Fibroblast of mammary gland (primary cell): ENCODE measurements at regions not wholly inside any gene's neighbourhood (a gene's known extent, or its start where the extent isn't known, plus 50 kb on each side); places are given as distances from the start of the nearest gene placed in this dataset.

Experiments
- DNase-seq: peaks from one replicate; pipeline ENCODE4 v3.0.0-alpha.2; 2010; ENCODE audit warnings: low read depth
- H3K4me3 ChIP-seq: 2 replicates; pipeline ENCODE4 v1.5.1; 2011; ENCODE audit warnings: low read depth, mild to moderate bottlenecking, low read length, moderate library complexity; ENCODE audit not compliant: control insufficient read depth
- CTCF ChIP-seq: conservative IDR thresholded peaks from 2 replicates; pipeline ENCODE4 v1.5.1; 2011; ENCODE audit warnings: low read depth, low read length, inconsistent platforms; ENCODE audit not compliant: control insufficient read depth, insufficient read depth

DNA sequence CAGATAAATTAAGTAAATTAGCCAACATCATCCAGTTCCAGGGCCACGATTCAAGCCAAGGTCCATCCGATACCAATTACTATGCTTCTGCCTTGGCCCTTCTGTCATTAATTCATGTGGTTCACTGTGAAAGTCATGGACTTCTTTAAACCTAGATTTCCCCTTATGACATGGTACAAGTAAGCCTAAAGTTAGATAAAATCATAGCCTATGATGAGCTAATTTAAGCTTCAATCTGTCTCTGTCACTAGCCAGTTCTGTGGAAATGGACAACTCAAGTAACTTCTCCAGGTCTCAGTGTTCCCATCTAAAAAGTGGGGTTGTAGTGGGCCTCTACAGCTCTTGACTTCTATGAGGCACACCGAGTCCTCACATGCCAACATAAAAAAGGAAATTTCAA is 225.5 kb upstream of the MARCKS start:
- no peak for TF ChIP-seq CTCF
- H3K4me3 ChIP-seq, result no peak overlapping the region
- no peak for DNase-seq

DNA sequence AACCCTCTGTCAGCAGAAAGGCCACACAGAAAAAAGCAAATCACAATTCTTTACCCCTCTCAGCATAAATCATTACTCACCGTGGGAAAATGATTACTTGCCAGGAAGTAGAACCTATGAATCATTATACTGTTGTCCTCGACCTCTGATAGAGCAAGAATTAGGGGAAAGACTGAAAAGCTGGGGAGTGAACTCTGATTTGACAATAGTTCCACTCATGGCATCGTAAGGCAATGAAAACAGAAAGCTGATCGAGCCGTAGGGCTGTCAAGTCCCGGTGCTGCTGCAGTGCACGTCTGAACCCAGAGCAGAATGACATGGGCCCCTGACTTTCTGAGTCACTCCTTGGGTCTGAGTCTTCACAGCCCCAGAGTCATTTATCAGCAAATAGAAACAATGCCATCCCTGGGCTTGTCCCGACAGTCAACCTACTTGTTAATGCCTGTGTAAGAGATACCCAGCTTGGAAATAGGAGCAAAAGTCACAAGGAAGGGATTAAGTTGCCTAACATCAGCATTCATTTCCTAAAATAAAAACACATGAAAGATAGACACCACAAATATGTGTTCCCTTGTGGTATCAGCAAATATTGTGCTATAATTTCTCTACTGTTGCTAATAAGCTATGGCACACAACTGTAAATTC is 224.8 kb upstream of the MARCKS start:
- H3K4me3 ChIP-seq, result peak overlapping the region; percentile 12

GRCh38 chr6:113633638-113634037 is 223.5 kb upstream of the MARCKS start:
- no peak for TF ChIP-seq CTCF
- no peak for DNase-seq
- H3K4me3 ChIP-seq, result no peak overlapping the region

More for the DNA sequence above, 224.8 kb upstream of the MARCKS start:
- DNase-seq, result peak; percentile 91
- TF ChIP-seq CTCF, result no peak

- peak; percentile 73 for DNase-seq
- no peak for TF ChIP-seq CTCF
- no peak overlapping the region for H3K4me3 ChIP-seq
These were observed 222.6 kb upstream of the MARCKS start for GRCh38 chr6:113634352-113635163.

- no peak for TF ChIP-seq CTCF
- no peak for DNase-seq
- H3K4me3 ChIP-seq, result no peak overlapping the region
These were observed 221.7 kb upstream of the MARCKS start for GRCh38 chr6:113635222-113635986.

DNA sequence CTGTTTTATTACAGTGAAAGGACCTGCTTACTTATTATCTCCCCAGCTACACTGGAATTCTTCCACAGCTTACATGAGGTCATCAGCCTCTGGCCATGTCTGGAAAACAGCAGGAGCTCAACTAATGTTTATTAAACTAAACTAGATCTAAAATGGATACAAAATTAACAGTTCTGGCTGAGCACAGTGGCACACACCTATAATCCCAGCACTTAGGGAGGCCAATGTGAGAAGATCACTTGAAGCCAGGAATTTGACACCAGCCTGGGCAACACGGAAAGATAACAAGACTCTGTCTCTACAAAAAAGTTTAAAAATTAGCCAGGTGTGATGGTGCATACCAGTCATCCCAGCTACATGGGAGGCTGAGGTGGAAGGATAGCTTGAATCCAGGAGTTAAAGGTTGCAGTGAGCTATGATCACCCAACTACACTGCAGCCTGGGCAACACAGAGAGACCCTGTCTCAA is 220.8 kb upstream of the MARCKS start:
- no peak overlapping the region for H3K4me3 ChIP-seq
- DNase-seq, result no peak

More for the DNA sequence above, 220.8 kb upstream of the MARCKS start:
- TF ChIP-seq CTCF, result no peak
